GM12873 (cell line): ENCODE measurements at regions not wholly inside any gene's neighbourhood (a gene's known extent, or its start where the extent isn't known, plus 50 kb on each side); places are given as distances from the start of the nearest gene placed in this dataset.

Source experiments
- TF ChIP-seq, protein P1 (sequence below): IDR thresholded peaks from 2 replicates; pipeline ENCODE4 v1.5.1; 2012; ENCODE audit warnings: low read depth, mild to moderate bottlenecking, moderate library complexity, low read length, control low read depth; ENCODE audit not compliant: insufficient read depth; ENCODE audit errors: missing control alignments

- TF ChIP-seq, protein P1, sequence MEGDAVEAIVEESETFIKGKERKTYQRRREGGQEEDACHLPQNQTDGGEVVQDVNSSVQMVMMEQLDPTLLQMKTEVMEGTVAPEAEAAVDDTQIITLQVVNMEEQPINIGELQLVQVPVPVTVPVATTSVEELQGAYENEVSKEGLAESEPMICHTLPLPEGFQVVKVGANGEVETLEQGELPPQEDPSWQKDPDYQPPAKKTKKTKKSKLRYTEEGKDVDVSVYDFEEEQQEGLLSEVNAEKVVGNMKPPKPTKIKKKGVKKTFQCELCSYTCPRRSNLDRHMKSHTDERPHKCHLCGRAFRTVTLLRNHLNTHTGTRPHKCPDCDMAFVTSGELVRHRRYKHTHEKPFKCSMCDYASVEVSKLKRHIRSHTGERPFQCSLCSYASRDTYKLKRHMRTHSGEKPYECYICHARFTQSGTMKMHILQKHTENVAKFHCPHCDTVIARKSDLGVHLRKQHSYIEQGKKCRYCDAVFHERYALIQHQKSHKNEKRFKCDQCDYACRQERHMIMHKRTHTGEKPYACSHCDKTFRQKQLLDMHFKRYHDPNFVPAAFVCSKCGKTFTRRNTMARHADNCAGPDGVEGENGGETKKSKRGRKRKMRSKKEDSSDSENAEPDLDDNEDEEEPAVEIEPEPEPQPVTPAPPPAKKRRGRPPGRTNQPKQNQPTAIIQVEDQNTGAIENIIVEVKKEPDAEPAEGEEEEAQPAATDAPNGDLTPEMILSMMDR, result no peak
Measured at GRCh38 chr22:47943729-47944700, 1181.6 kb downstream of the TBC1D22A start.

GRCh38 chr22:47940211-47940610 is 1177.8 kb downstream of the TBC1D22A start:
- TF ChIP-seq, protein P1, result no peak

GRCh38 chr22:47933891-47934290 is 1171.4 kb downstream of the TBC1D22A start:
- TF ChIP-seq, protein P1, result no peak

- TF ChIP-seq, protein P1, result no peak
Measured at GRCh38 chr22:47933226-47933625, 1170.8 kb downstream of the TBC1D22A start.

DNA sequence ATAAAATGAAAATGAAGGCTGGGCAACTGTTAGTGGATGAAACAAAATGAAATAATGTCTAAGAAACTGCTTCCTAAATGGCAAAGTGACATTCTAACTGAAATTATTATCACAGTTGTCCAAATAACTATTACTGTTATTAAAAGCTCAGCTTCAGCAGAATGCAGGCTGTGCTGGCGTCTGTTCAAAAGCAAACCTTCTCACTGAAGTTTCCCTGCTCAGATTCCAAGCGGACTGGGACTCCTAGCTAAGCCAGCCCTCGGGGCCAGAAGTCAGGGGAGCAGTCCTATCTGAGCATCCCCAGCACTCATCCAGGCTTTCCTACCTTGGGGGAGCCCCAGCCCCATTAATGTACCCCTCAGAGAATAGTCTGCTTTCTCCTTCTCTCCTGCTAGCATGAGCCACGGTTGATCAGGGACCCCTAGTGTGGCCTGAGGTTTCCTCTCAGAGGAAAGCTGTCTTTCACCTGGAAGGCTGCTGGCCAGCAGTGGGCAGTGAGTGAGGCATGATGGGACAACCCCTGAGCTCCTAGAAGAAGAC is 1167.3 kb downstream of the TBC1D22A start:
- TF ChIP-seq, protein P1, result no peak

GRCh38 chr22:47929073-47929472 is 1166.6 kb downstream of the TBC1D22A start:
- TF ChIP-seq, protein P1, result no peak

DNA sequence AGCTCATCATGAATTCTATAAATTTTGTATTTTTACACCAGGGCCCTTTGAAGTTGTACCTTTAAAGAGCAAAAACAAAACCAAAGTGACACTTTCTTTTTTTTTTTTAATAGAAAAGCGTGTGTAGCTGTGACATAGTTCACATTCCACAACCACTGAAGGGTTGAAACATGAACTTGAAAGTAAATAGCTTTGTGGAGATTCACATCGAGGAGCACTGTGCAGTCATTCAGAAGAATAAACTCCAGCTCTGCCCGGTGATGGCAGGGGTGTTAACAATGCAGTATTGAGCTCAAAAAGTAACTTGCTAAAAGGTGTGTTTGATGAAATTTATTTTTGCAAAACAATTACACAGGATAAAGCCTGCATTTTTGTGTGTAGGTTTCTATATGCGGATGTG is 1166.2 kb downstream of the TBC1D22A start:
- TF ChIP-seq, protein P1, result no peak
